ENCODE measurements at regions not wholly inside any gene's neighbourhood (a gene's known extent, or its start where the extent isn't known, plus 50 kb on each side); places are given as distances from the start of the nearest gene placed in this dataset.

DNA sequence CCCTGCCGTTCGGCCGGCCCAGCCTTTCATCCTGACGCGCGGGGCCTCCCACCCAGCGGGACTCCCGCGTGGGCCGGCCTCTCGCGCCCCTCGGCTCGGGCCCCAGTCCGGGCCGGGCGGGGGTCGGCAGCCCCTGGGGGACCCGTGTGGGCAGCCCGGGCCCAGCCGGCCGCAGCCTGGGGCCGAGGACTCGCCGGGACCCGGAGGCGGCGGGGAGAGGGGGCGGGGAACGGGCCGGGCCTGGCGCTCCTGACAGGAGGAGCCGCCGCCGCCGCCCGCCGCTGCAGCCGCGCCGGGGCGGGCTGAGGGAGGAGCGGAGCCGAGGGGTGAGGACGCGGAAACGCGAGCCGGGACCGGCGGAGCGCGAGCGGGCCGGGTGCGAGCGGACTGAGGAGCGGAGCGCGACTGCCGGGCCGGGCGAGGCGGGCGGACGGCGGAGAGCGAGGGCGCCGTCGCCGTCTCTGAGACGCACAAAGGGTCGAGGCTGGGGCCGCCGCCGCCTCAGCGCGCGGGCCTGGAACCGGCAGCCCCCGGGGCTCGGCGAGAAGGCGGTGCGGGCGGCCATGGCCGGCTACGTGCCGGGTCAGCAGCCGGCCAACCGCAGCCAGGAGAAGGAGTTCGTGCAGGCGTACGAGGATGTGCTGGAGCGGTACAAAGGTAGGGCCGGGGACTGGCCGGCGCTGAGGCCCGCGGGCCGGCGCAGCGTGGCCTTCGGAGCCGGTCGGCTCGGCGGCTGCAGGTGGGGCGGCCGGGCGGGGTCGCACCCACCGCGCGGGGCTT lies 79.1 kb downstream of the NDUFS5 start:
- peak; percentile 64 for DNase-seq
- H2AFZ ChIP-seq (ENCODE audit: insufficient read depth, low read depth, low read length, poor library complexity, severe bottlenecking), result peak overlapping the region; percentile 81
- no peaks in the 10 kb centered on the region for H3K9me3 Mint-ChIP-seq (ENCODE audit: insufficient read depth)
- ATAC-seq (ENCODE audit: low read depth), result peak; percentile 35
- H3K27me3 Mint-ChIP-seq, result no peaks in the 10 kb centered on the region
- H4K20me1 ChIP-seq (ENCODE audit: control insufficient read depth, insufficient read depth, low read length, poor library complexity, severe bottlenecking), result no peaks in the 10 kb centered on the region
- peaks cover 28% of the 10 kb centered on the region for H3K4me1 Mint-ChIP-seq
- peak overlapping the region; percentile 97 for H3K4me2 ChIP-seq (replicated peaks; ENCODE audit: low read depth, low read length, poor library complexity, severe bottlenecking)
- H3K4me1 ChIP-seq (ENCODE audit: control insufficient read depth in 2 of 2, insufficient read depth in 2 of 2, low read length in 2 of 2), result peaks cover 39 to 43% of the 10 kb centered on the region in 2 donors
- H3K27me3 ChIP-seq (replicated peaks in 1 of 4; ENCODE audit: control extremely low read depth in 1 of 4, control insufficient read depth in 3 of 4, insufficient read depth in 4 of 4, low read length in 3 of 4), result no peaks in the 10 kb centered on the region
- H3K27ac ChIP-seq (ENCODE audit: low read length in 2 of 2), result no peak overlapping the region
- ChIA-PET CTCF (interaction anchor here (0.6 to 1.8 kb wide), 5 partner anchors 8 to 153 kb away, joined by 3 to 11 read pairs (median 3); no protein-coding TSS in a partner anchor), POLR2A (no interaction called here)
- H3K4me3 Mint-ChIP-seq, result peak overlapping the region; percentile 91
- peaks cover 10% of the 10 kb centered on the region for H3K79me2 ChIP-seq (ENCODE audit: control insufficient read depth, insufficient read depth, low read length)
- TF ChIP-seq, protein P1, sequence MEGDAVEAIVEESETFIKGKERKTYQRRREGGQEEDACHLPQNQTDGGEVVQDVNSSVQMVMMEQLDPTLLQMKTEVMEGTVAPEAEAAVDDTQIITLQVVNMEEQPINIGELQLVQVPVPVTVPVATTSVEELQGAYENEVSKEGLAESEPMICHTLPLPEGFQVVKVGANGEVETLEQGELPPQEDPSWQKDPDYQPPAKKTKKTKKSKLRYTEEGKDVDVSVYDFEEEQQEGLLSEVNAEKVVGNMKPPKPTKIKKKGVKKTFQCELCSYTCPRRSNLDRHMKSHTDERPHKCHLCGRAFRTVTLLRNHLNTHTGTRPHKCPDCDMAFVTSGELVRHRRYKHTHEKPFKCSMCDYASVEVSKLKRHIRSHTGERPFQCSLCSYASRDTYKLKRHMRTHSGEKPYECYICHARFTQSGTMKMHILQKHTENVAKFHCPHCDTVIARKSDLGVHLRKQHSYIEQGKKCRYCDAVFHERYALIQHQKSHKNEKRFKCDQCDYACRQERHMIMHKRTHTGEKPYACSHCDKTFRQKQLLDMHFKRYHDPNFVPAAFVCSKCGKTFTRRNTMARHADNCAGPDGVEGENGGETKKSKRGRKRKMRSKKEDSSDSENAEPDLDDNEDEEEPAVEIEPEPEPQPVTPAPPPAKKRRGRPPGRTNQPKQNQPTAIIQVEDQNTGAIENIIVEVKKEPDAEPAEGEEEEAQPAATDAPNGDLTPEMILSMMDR (IDR thresholded peaks at IDR 0.05), result no peak
- no peak for TF ChIP-seq EZH2 (IDR thresholded peaks at IDR 0.05; ENCODE audit: borderline replicate concordance, insufficient read depth, low read depth, low read length, poor library complexity, severe bottlenecking)
- WGBS (ENCODE audit: insufficient coverage), result 1% methylated on average over 116 of the region's 116 CpGs
- no peak overlapping the region for H3K27ac Mint-ChIP-seq
- intact Hi-C loops (cut with micrococcal nuclease), result loop anchor here (10.0 kb wide), 1 partner anchor 80 kb away; the partner anchor contains the start of gene NDUFS5
- no peaks in the 10 kb centered on the region for H3K9me3 ChIP-seq (ENCODE audit: control extremely low read depth in 1 of 3, control insufficient read depth in 2 of 3, insufficient read depth in 1 of 3, low read length in 2 of 3)
- no peaks in the 10 kb centered on the region for H3K36me3 ChIP-seq (replicated peaks in 1 of 2; ENCODE audit: control extremely low read depth in 1 of 2, control insufficient read depth in 1 of 2, extremely low read depth in 1 of 2, insufficient read depth in 2 of 2, low read length in 1 of 2)
- H3K4me3 ChIP-seq (ENCODE audit: control extremely low read depth in 1 of 5, extremely low read depth in 1 of 5, insufficient read depth in 1 of 5, low read depth in 2 of 5, low read length in 4 of 5), result peak overlapping the region in 4 of 5 experiments; percentile 52 to 78 (median 66)
- peak overlapping the region; percentile 74 for H3K9ac ChIP-seq (ENCODE audit: low read length)

Data from B cell (primary cell).